Vagina (tissue), 2 donors: ENCODE measurements at regions not wholly inside any gene's neighbourhood (a gene's known extent, or its start where the extent isn't known, plus 50 kb on each side); places are given as distances from the start of the nearest gene placed in this dataset.
"Not testable (repeated sequence)": the region's sequence is repeated elsewhere in the genome, so short reads cannot be mapped to it uniquely, and the experiment has no call there.

Experiments used
- DNase-seq, 2 donors: peaks; one replicate each; pipeline ENCODE4 v3.0.0-alpha.2; 2017; ENCODE audit errors: extremely low spot score in 2 of 2
- H3K27ac ChIP-seq: fragments of 200-600 bp; sonication (generic); one replicate; pipeline ENCODE4 v1.5.1; 2019
- H3K27me3 ChIP-seq: fragments of 200-600 bp; sonication (generic); one replicate; pipeline ENCODE4 v1.5.1; 2019
- H3K36me3 ChIP-seq, 2 donors: fragments of 200-600 bp; sonication (generic); one replicate each; pipeline ENCODE4 v1.5.1; 2017 to 2019
- H3K4me1 ChIP-seq: fragments of 200-600 bp; sonication (generic); one replicate; pipeline ENCODE4 v1.5.1; 2019
- H3K4me3 ChIP-seq, 2 donors: fragments of 200-600 bp; sonication (generic); 1 replicate in 1 of 2; 2 replicates in 1 of 2; pipeline ENCODE4 v1.5.1; 2016 to 2019
- H3K9me3 ChIP-seq: fragments of 200-600 bp; sonication (generic); one replicate; pipeline ENCODE4 v1.5.1; 2019
- POLR2A ChIP-seq, 2 donors: fragments of 450-650 bp; IDR thresholded peaks; one replicate each; pipeline ENCODE4 v1.6.1; 2017; ENCODE audit warnings: antibody characterized with exemption in 2 of 2, mild to moderate bottlenecking in 2 of 2, moderate library complexity in 2 of 2
- POLR2AphosphoS5 ChIP-seq, 2 donors: sonication (generic); formaldehyde crosslinking; IDR thresholded peaks; one replicate each; pipeline ENCODE4 v1.9.0; 2017; ENCODE audit warnings: antibody characterized with exemption in 2 of 2, mild to moderate bottlenecking in 2 of 2, low read depth in 1 of 2; ENCODE audit not compliant: insufficient read depth in 1 of 2
- intact Hi-C: fragments of 100-400 bp; cut with DNase I; formaldehyde crosslinking; loops from one replicate; pipeline ENCODE4 v1.15.1; 2023
- TF ChIP-seq, protein P1 (sequence below), 3 experiments: fragments of 450-650 bp in 2 of 3; fragments of 200-600 bp in 1 of 3; sonication (generic) in 1 of 3; IDR thresholded peaks; one replicate each; pipeline ENCODE4 v1.5.1; 2017 to 2019; ENCODE audit warnings: antibody characterized with exemption in 3 of 3, mild to moderate bottlenecking in 2 of 3, moderate library complexity in 2 of 3

DNA sequence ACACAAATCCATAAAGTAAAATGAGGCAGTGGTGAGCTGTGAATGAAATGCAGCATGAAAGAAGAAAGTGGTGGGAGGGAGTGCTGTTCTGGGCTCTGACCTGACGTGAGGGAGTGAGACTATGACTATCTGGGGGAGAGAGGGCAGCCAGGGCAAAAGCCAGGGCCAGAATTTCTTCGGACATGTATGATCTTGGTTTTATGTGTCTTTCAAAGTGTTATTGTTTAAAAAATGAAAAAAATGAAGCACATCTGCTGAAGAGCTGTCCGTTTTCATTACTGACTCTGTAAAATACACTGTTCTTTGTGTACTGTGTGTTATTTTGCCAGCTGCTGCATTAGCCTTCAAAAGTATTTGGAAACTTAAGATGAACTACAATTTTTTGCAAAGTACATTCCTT is 70.2 kb upstream of the KLF14 start:
- Histone ChIP-seq H3K9me3 (no peaks in the 10 kb centered on the region), H3K27ac (no peak overlapping the region), H3K27me3 (no peaks in the 10 kb centered on the region), H3K4me3 (no peak overlapping the region), H3K36me3 (no peaks in the 10 kb centered on the region), H3K4me1 (no peaks in the 10 kb centered on the region)
- intact Hi-C loops = no loop called here
- TF ChIP-seq, protein P1, sequence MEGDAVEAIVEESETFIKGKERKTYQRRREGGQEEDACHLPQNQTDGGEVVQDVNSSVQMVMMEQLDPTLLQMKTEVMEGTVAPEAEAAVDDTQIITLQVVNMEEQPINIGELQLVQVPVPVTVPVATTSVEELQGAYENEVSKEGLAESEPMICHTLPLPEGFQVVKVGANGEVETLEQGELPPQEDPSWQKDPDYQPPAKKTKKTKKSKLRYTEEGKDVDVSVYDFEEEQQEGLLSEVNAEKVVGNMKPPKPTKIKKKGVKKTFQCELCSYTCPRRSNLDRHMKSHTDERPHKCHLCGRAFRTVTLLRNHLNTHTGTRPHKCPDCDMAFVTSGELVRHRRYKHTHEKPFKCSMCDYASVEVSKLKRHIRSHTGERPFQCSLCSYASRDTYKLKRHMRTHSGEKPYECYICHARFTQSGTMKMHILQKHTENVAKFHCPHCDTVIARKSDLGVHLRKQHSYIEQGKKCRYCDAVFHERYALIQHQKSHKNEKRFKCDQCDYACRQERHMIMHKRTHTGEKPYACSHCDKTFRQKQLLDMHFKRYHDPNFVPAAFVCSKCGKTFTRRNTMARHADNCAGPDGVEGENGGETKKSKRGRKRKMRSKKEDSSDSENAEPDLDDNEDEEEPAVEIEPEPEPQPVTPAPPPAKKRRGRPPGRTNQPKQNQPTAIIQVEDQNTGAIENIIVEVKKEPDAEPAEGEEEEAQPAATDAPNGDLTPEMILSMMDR (IDR thresholded peaks at IDR 0.05) = no peak
- TF ChIP-seq POLR2AphosphoS5 (IDR thresholded peaks at IDR 0.05; ENCODE audit: insufficient read depth in 1 of 2, low read depth in 1 of 2) (no peak), POLR2A (IDR thresholded peaks at IDR 0.05) (no peak)
- no peak for DNase-seq

- H3K4me3 ChIP-seq, H3K4me1 ChIP-seq, H3K27ac ChIP-seq, DNase-seq, H3K9me3 ChIP-seq, H3K27me3 ChIP-seq, H3K36me3 ChIP-seq, intact Hi-C loops: not testable (repeated sequence)
Measured at GRCh38 chr7:130812819-130813218, 78.8 kb upstream of the KLF14 start.

GRCh38 chr7:130814778-130815335 is 80.8 kb upstream of the KLF14 start:
- Histone ChIP-seq H3K9me3 (no peaks in the 10 kb centered on the region), H3K27me3 (no peaks in the 10 kb centered on the region), H3K27ac (no peak overlapping the region), H3K36me3 (no peaks in the 10 kb centered on the region), H3K4me3 (no peak overlapping the region), H3K4me1 (no peaks in the 10 kb centered on the region)
- TF ChIP-seq, protein P1 (IDR thresholded peaks at IDR 0.05) = peak in 1 of 3 experiments; percentile 15
- TF ChIP-seq POLR2AphosphoS5 (IDR thresholded peaks at IDR 0.05; ENCODE audit: insufficient read depth in 1 of 2, low read depth in 1 of 2) = no peak
- no peak for DNase-seq
- intact Hi-C loops = no loop called here

- Histone ChIP-seq H3K27ac (no peak overlapping the region), H3K36me3 (no peaks in the 10 kb centered on the region), H3K4me3 (no peak overlapping the region), H3K27me3 (no peaks in the 10 kb centered on the region), H3K4me1 (no peaks in the 10 kb centered on the region), H3K9me3 (no peaks in the 10 kb centered on the region)
- intact Hi-C loops = no loop called here
- DNase-seq = no peak
- TF ChIP-seq, protein P1 (IDR thresholded peaks at IDR 0.05) = no peak
- no peak for TF ChIP-seq POLR2AphosphoS5 (IDR thresholded peaks at IDR 0.05; ENCODE audit: insufficient read depth in 1 of 2, low read depth in 1 of 2)
- no peak for TF ChIP-seq POLR2A (IDR thresholded peaks at IDR 0.05)
Measured at GRCh38 chr7:130818056-130818455, 84.0 kb upstream of the KLF14 start.

DNA sequence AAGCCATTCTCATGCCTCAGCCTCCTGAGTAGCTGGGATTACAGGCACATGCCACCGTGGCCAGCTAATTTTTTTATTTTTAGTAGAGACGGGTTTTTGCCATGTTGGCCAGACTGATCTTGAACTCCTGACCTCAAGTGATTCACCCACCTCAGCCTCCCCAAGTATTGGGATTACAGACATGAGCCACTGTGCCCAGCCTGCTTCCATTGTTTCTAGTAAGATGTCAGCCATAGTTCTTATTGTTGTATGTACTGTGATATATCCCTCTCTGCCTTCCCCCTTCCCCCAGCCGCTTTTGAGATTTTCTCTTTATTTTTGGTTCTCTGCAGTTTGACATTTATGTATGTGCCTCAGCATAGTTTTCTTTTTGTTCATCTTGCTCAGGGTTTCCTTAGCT is 87.9 kb upstream of the KLF14 start:
- DNase-seq = no peak
- no peak for TF ChIP-seq POLR2AphosphoS5 (IDR thresholded peaks at IDR 0.05; ENCODE audit: insufficient read depth in 1 of 2, low read depth in 1 of 2)
- TF ChIP-seq POLR2A (IDR thresholded peaks at IDR 0.05) = no peak
- TF ChIP-seq, protein P1 (IDR thresholded peaks at IDR 0.05) = no peak
- no peaks in the 10 kb centered on the region for H3K36me3 ChIP-seq
- H3K4me3 ChIP-seq = no peak overlapping the region
- H3K27ac ChIP-seq = no peak overlapping the region
- H3K9me3 ChIP-seq = no peaks in the 10 kb centered on the region
- intact Hi-C loops = no loop called here
- no peaks in the 10 kb centered on the region for H3K4me1 ChIP-seq
- no peaks in the 10 kb centered on the region for H3K27me3 ChIP-seq
